HG03520 (cell line): ENCODE measurements at regions not wholly inside any gene's neighbourhood (a gene's known extent, or its start where the extent isn't known, plus 50 kb on each side); places are given as distances from the start of the nearest gene placed in this dataset.
"Not testable (repeated sequence)": the region's sequence is repeated elsewhere in the genome, so short reads cannot be mapped to it uniquely, and the experiment has no call there.

Experiments used
- ATAC-seq: cut with Tn5 transposase; IDR thresholded peaks from one replicate; pipeline ENCODE4 v1.9.1; 2021; ENCODE audit warnings: mild to moderate bottlenecking, moderate library complexity; ENCODE audit not compliant: unreplicated experiment

- no peak for ATAC-seq
These were observed 58.1 kb upstream of the DHRS4 start for GRCh38 chr14:23895480-23895879.

- no peak for ATAC-seq
These were observed 56.9 kb upstream of the DHRS4 start for GRCh38 chr14:23896609-23897153.

GRCh38 chr14:23897291-23897690, 56.3 kb upstream of the DHRS4 start:
- ATAC-seq, result not testable (repeated sequence)

GRCh38 chr14:23898359-23898758, 55.2 kb upstream of the DHRS4 start:
- ATAC-seq, result not testable (repeated sequence)

GRCh38 chr14:23899788-23900187, 53.8 kb upstream of the DHRS4 start:
- ATAC-seq, result no peak

- ATAC-seq, result no peak
These were observed 50.1 kb upstream of the DHRS4 start for GRCh38 chr14:23903442-23903841.
